ENCODE measurements at regions not wholly inside any gene's neighbourhood (a gene's known extent, or its start where the extent isn't known, plus 50 kb on each side); places are given as distances from the start of the nearest gene placed in this dataset.
A peak's percentile ranks its signal among the peaks of the same experiment; 100 is the strongest.

DNA sequence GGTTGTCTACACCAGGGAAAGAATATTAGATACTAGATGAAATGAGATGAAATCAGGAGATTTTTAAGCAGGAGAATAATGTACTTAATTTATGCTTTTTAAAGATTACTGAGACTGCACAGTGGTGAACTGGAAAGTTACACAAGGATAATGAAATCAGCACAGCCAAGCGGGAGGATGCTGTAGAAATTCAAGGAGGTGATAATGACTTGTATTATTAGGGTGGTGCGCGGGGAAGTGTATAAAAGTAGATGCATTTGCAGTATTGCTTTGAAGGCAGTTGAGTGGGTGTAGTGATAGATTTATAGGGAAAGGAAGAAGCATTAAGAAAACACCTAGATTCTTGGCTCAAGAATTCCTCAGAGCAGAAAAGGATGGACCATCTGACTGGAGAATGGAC lies 359.5 kb upstream of the SPHKAP start:
- H3K4me3 ChIP-seq (replicated peaks; ENCODE audit: low read depth, low read length) = no peak overlapping the region
- no peak for DNase-seq (ENCODE audit: low read depth)
- TF ChIP-seq, protein P1, sequence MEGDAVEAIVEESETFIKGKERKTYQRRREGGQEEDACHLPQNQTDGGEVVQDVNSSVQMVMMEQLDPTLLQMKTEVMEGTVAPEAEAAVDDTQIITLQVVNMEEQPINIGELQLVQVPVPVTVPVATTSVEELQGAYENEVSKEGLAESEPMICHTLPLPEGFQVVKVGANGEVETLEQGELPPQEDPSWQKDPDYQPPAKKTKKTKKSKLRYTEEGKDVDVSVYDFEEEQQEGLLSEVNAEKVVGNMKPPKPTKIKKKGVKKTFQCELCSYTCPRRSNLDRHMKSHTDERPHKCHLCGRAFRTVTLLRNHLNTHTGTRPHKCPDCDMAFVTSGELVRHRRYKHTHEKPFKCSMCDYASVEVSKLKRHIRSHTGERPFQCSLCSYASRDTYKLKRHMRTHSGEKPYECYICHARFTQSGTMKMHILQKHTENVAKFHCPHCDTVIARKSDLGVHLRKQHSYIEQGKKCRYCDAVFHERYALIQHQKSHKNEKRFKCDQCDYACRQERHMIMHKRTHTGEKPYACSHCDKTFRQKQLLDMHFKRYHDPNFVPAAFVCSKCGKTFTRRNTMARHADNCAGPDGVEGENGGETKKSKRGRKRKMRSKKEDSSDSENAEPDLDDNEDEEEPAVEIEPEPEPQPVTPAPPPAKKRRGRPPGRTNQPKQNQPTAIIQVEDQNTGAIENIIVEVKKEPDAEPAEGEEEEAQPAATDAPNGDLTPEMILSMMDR (IDR thresholded peaks at IDR 0.05; ENCODE audit: low read length, missing control alignments) = no peak

DNA sequence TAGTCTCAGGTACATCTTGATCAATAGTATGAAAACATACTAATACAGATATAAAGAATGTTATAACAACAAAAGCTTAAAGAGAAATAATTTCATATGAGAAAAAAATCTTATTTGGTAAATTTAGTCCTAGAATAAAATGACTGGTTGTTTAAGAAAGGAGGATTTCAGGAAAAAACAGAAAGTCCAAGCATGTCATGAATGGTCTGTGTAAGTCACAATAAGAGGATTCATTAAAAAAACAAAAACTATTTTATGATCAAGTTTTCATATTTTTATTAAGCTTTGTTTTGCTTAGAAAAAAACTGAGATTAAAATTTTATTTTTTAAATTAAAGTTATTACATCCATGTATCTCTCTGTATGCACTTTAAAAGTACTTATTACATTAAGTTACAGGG lies 353.9 kb upstream of the SPHKAP start:
- TF ChIP-seq, protein P1 (IDR thresholded peaks at IDR 0.05; ENCODE audit: low read length, missing control alignments) = no peak
- DNase-seq (ENCODE audit: low read depth) = no peak
- no peak overlapping the region for H3K4me3 ChIP-seq (replicated peaks; ENCODE audit: low read depth, low read length)

DNA sequence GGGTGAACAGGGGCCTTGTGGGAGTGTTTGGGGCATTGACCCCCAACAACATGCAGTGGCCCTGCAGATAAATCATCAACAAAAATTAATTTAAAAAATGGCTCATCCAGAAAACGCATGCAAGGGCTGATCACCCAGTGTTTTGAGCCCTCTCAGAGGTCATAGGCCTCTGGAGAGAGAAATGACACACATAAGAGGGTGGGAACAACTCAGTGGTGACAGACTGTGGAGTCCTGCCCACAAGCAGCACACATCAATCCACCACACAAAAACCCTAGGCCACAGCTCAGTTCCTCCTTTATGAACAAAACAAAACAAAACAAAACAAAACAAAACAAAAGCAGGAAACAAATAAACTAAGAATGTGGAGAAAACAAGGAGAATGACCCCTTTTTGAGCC lies 351.7 kb upstream of the SPHKAP start:
- TF ChIP-seq, protein P1 (IDR thresholded peaks at IDR 0.05; ENCODE audit: low read length, missing control alignments) = no peak
- no peak for DNase-seq (ENCODE audit: low read depth)
- H3K4me3 ChIP-seq (replicated peaks; ENCODE audit: low read depth, low read length) = no peak overlapping the region

GRCh38 chr2:228532233-228532632 lies 350.7 kb upstream of the SPHKAP start:
- H3K4me3 ChIP-seq (replicated peaks; ENCODE audit: low read depth, low read length) = no peak overlapping the region
- no peak for DNase-seq (ENCODE audit: low read depth)
- TF ChIP-seq, protein P1 (IDR thresholded peaks at IDR 0.05; ENCODE audit: low read length, missing control alignments) = no peak

- DNase-seq (ENCODE audit: low read depth) = peak; percentile 8
- H3K4me3 ChIP-seq (replicated peaks; ENCODE audit: low read depth, low read length) = no peak overlapping the region
- TF ChIP-seq, protein P1 (IDR thresholded peaks at IDR 0.05; ENCODE audit: low read length, missing control alignments) = no peak
Measured at GRCh38 chr2:228527197-228527881, 345.9 kb upstream of the SPHKAP start.

DNA sequence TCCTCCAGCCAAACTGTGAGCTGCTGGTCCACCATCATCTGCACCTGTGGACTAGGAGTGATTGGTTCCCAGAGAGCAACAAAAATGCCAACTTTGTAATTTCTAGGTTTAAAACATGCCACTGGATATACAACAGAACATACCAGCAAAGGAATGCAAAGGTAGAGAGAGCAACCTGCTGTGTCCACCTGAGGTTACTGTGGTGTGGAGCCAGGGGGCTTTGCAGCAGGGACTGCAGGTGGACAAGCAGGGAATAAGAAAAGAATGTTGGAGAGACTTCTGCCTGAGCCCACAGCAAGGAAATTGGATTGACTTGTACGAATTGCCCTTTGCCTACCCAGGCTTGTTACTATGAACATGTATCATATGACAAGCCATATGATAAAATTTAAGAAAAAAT lies 345.2 kb upstream of the SPHKAP start:
- TF ChIP-seq, protein P1 (IDR thresholded peaks at IDR 0.05; ENCODE audit: low read length, missing control alignments) = no peak
- H3K4me3 ChIP-seq (replicated peaks; ENCODE audit: low read depth, low read length) = no peak overlapping the region
- no peak for DNase-seq (ENCODE audit: low read depth)

GRCh38 chr2:228522977-228523376 lies 341.5 kb upstream of the SPHKAP start:
- H3K4me3 ChIP-seq (replicated peaks; ENCODE audit: low read depth, low read length) = no peak overlapping the region
- TF ChIP-seq, protein P1 (IDR thresholded peaks at IDR 0.05; ENCODE audit: low read length, missing control alignments) = no peak
- DNase-seq (ENCODE audit: low read depth) = no peak

Data from fibroblast of pulmonary artery (primary cell).